Neutrophil (primary cell): ENCODE measurements at regions not wholly inside any gene's neighbourhood (a gene's known extent, or its start where the extent isn't known, plus 50 kb on each side); places are given as distances from the start of the nearest gene placed in this dataset.

Experiments
- H3K27ac ChIP-seq: fragments of 200-600 bp; sonication (generic); 2 replicates; pipeline ENCODE4 v1.5.1; 2016; ENCODE audit warnings: mild to moderate bottlenecking, moderate library complexity
- H3K27me3 ChIP-seq: fragments of 200-600 bp; sonication (generic); 2 replicates; pipeline ENCODE4 v1.6.0; 2016; ENCODE audit warnings: mild to moderate bottlenecking
- H3K36me3 ChIP-seq: fragments of 200-600 bp; sonication (generic); 2 replicates; pipeline ENCODE4 v1.5.1; 2017
- H3K4me1 ChIP-seq, 2 experiments: fragments of 200-600 bp in 1 of 2; sonication (generic) in 1 of 2; 1 replicate in 1 of 2; 2 replicates in 1 of 2; pipeline versions ENCODE4 v1.5.1 to v1.6.1; 2013 to 2016; ENCODE audit warnings: low read depth in 1 of 2, low read length in 1 of 2, mild to moderate bottlenecking in 1 of 2, moderate library complexity in 1 of 2; ENCODE audit not compliant: control insufficient read depth in 1 of 2, insufficient read depth in 1 of 2
- H3K4me3 ChIP-seq, 2 experiments: fragments of 200-600 bp in 1 of 2; sonication (generic) in 1 of 2; 1 replicate in 1 of 2; 2 replicates in 1 of 2; pipeline ENCODE4 v1.5.1; 2013 to 2016; ENCODE audit warnings: low read depth in 1 of 2, low read length in 1 of 2, mild to moderate bottlenecking in 1 of 2, moderate library complexity in 1 of 2
- H3K9me3 ChIP-seq: fragments of 200-600 bp; sonication (generic); 2 replicates; pipeline ENCODE4 v1.5.1; 2016
- CTCF ChIP-seq: fragments of 200-600 bp; sonication (generic); IDR thresholded peaks from 2 replicates; pipeline ENCODE4 v1.5.1; 2016; ENCODE audit warnings: antibody characterized with exemption

GRCh38 chr3:18729671-18730070, 304.5 kb upstream of the SATB1 start:
- H3K9me3 ChIP-seq, result no peaks in the 10 kb centered on the region
- no peak overlapping the region for H3K4me3 ChIP-seq
- H3K27ac ChIP-seq, result no peak overlapping the region
- H3K4me1 ChIP-seq, result peaks cover 23 to 30% of the 10 kb centered on the region in 2 experiments
- no peak for TF ChIP-seq CTCF
- no peaks in the 10 kb centered on the region for H3K36me3 ChIP-seq
- no peaks in the 10 kb centered on the region for H3K27me3 ChIP-seq

- Histone ChIP-seq H3K27me3 (no peaks in the 10 kb centered on the region), H3K4me1 (peaks cover 42 to 50% of the 10 kb centered on the region in 2 experiments), H3K36me3 (no peaks in the 10 kb centered on the region), H3K4me3 (peak overlapping the region; percentile 3 to 25), H3K27ac (peak overlapping the region; percentile 85), H3K9me3 (no peaks in the 10 kb centered on the region)
- no peak for TF ChIP-seq CTCF
Observed at GRCh38 chr3:18725668-18726407, 300.7 kb upstream of the SATB1 start.

- no peak overlapping the region for H3K4me3 ChIP-seq
- no peaks in the 10 kb centered on the region for H3K27me3 ChIP-seq
- H3K27ac ChIP-seq, result peak overlapping the region; percentile 85
- no peak for TF ChIP-seq CTCF
- no peaks in the 10 kb centered on the region for H3K36me3 ChIP-seq
- H3K4me1 ChIP-seq, result peaks cover 42 to 50% of the 10 kb centered on the region in 2 experiments
- H3K9me3 ChIP-seq, result no peaks in the 10 kb centered on the region
Observed at GRCh38 chr3:18724456-18724855, 299.3 kb upstream of the SATB1 start.

- peak overlapping the region; percentile 85 for H3K27ac ChIP-seq
- peaks cover 42 to 50% of the 10 kb centered on the region in 2 experiments for H3K4me1 ChIP-seq
Observed at GRCh38 chr3:18723206-18723810, 298.2 kb upstream of the SATB1 start.

GRCh38 chr3:18720543-18720942, 295.4 kb upstream of the SATB1 start:
- H3K36me3 ChIP-seq, result no peaks in the 10 kb centered on the region
- peaks cover 28 to 29% of the 10 kb centered on the region in 2 experiments for H3K4me1 ChIP-seq
- no peak overlapping the region for H3K27ac ChIP-seq
- no peak overlapping the region for H3K4me3 ChIP-seq
- H3K27me3 ChIP-seq, result no peaks in the 10 kb centered on the region
- H3K9me3 ChIP-seq, result no peaks in the 10 kb centered on the region
- no peak for TF ChIP-seq CTCF

More at GRCh38 chr3:18723206-18723810, 298.2 kb upstream of the SATB1 start:
- Histone ChIP-seq H3K9me3 (no peaks in the 10 kb centered on the region), H3K4me3 (peak overlapping the region in 1 of 2 experiments; percentile 16), H3K27me3 (no peaks in the 10 kb centered on the region), H3K36me3 (no peaks in the 10 kb centered on the region)
- TF ChIP-seq CTCF, result no peak
